Thymus (tissue), 11 donors: ENCODE measurements at regions not wholly inside any gene's neighbourhood (a gene's known extent, or its start where the extent isn't known, plus 50 kb on each side); places are given as distances from the start of the nearest gene placed in this dataset.

ENCODE experiments used
- DNase-seq, 9 donors: peaks; one replicate each; pipeline ENCODE4 v3.0.0-alpha.2; 2013; ENCODE audit warnings: low spot score in 9 of 9, low read depth in 6 of 9, missing footprints in 1 of 9
- H3K27ac ChIP-seq, 2 donors: one replicate each; pipeline ENCODE4 v1.5.1; 2013; ENCODE audit warnings: control low read depth in 1 of 2, low read depth in 1 of 2, low read length in 1 of 2, mild to moderate bottlenecking in 1 of 2, moderate library complexity in 1 of 2
- H3K27me3 ChIP-seq, 2 donors: one replicate each; pipeline ENCODE4 v1.5.1; 2013; ENCODE audit warnings: low read length in 1 of 2; ENCODE audit not compliant: control insufficient read depth in 2 of 2, insufficient read depth in 1 of 2
- H3K36me3 ChIP-seq, 2 donors: one replicate each; pipeline ENCODE4 v1.5.1; 2013; ENCODE audit warnings: low read length in 1 of 2, mild to moderate bottlenecking in 1 of 2, moderate library complexity in 1 of 2; ENCODE audit not compliant: control insufficient read depth in 2 of 2, insufficient read depth in 2 of 2
- H3K4me1 ChIP-seq, 2 donors: one replicate each; pipeline ENCODE4 v1.5.1; 2013; ENCODE audit warnings: low read length in 2 of 2; ENCODE audit not compliant: control insufficient read depth in 2 of 2, insufficient read depth in 2 of 2
- H3K4me3 ChIP-seq, 2 donors: one replicate each; pipeline ENCODE4 v1.5.1; 2013; ENCODE audit warnings: low read length in 2 of 2, control low read depth in 1 of 2, mild to moderate bottlenecking in 1 of 2
- H3K9me3 ChIP-seq, 2 donors: one replicate each; pipeline ENCODE4 v1.5.1; 2013; ENCODE audit warnings: low read length in 1 of 2, mild to moderate bottlenecking in 1 of 2; ENCODE audit not compliant: control insufficient read depth in 2 of 2, insufficient read depth in 1 of 2
- WGBS: extraction: QIAGEN DNeasy Blood & Tissue Kit; methylation state at CpG from one replicate; pipeline ENCODE4 v1.1.7; 2013; 5-methylcytosine and 5-hydroxymethylcytosine counted together
- donor health status: healthy.

- Histone ChIP-seq H3K27me3 (no peaks in the 10 kb centered on the region), H3K9me3 (no peaks in the 10 kb centered on the region)
These were observed 147.0 kb upstream of the NTM start for GRCh38 chr11:131223198-131223991.

GRCh38 chr11:131228378-131228777 lies 142.0 kb upstream of the NTM start:
- H3K9me3 ChIP-seq, result no peaks in the 10 kb centered on the region
- 34% methylated on average over 2 of the region's 2 CpGs for WGBS
- no peak for DNase-seq
- no peak overlapping the region for H3K4me3 ChIP-seq
- no peaks in the 10 kb centered on the region for H3K27me3 ChIP-seq
- no peaks in the 10 kb centered on the region for H3K36me3 ChIP-seq
- no peak overlapping the region for H3K27ac ChIP-seq
- no peaks in the 10 kb centered on the region for H3K4me1 ChIP-seq

More at GRCh38 chr11:131223198-131223991, 147.0 kb upstream of the NTM start:
- no peak overlapping the region for H3K4me3 ChIP-seq
- H3K36me3 ChIP-seq, result no peaks in the 10 kb centered on the region
- no peak overlapping the region for H3K27ac ChIP-seq
- no peaks in the 10 kb centered on the region for H3K4me1 ChIP-seq
- DNase-seq, result no peak

- Histone ChIP-seq H3K4me3 (no peak overlapping the region), H3K9me3 (no peaks in the 10 kb centered on the region), H3K4me1 (no peaks in the 10 kb centered on the region), H3K27ac (no peak overlapping the region), H3K36me3 (no peaks in the 10 kb centered on the region), H3K27me3 (no peaks in the 10 kb centered on the region)
- DNase-seq, result no peak
- WGBS, result 89% methylated on average over 2 of the region's 2 CpGs
These were observed 141.2 kb upstream of the NTM start for GRCh38 chr11:131229221-131229620.

- no peak overlapping the region for H3K4me3 ChIP-seq
- no peaks in the 10 kb centered on the region for H3K36me3 ChIP-seq
- 82% methylated on average over 6 of the region's 6 CpGs for WGBS
- H3K27ac ChIP-seq, result no peak overlapping the region
- no peaks in the 10 kb centered on the region for H3K9me3 ChIP-seq
- DNase-seq, result no peak
- no peaks in the 10 kb centered on the region for H3K4me1 ChIP-seq
- peaks cover 0 to 2% of the 10 kb centered on the region in 2 donors for H3K27me3 ChIP-seq
These were observed 139.0 kb upstream of the NTM start for GRCh38 chr11:131231317-131231940.

- WGBS, result 91% methylated on average over 4 of the region's 4 CpGs
- Histone ChIP-seq H3K9me3 (no peaks in the 10 kb centered on the region), H3K36me3 (no peaks in the 10 kb centered on the region)
These were observed 138.2 kb upstream of the NTM start for GRCh38 chr11:131232261-131232660.

DNA sequence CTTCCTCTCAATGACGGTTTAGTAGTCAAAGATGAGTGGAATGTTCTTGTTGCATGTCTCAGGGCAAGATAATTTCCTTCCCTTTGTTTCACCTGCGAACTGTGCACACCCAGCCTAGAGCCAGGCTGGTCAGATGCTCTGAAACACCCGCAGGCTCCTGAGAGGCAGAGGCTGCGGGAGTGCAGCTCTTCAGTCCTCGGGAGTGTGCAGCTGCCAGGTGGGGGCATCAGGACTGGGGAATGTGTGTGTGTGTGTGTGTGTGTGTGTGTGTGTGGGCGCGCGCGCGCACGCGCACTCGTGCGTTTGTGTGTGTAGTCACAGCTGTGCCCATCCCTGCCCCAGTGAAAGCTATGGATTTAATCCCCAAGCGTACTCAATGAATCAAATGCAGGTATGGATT lies 136.2 kb upstream of the NTM start:
- DNase-seq, result no peak
- H3K4me3 ChIP-seq, result no peak overlapping the region
- no peak overlapping the region for H3K27ac ChIP-seq
- no peaks in the 10 kb centered on the region for H3K4me1 ChIP-seq
- no peaks in the 10 kb centered on the region for H3K9me3 ChIP-seq
- peaks cover 0 to 2% of the 10 kb centered on the region in 2 donors for H3K27me3 ChIP-seq
- 90% methylated on average over 15 of the region's 15 CpGs for WGBS
- H3K36me3 ChIP-seq, result no peaks in the 10 kb centered on the region

More at GRCh38 chr11:131232261-131232660, 138.2 kb upstream of the NTM start:
- Histone ChIP-seq H3K4me1 (no peaks in the 10 kb centered on the region), H3K27me3 (peaks cover 0 to 2% of the 10 kb centered on the region in 2 donors), H3K27ac (no peak overlapping the region), H3K4me3 (no peak overlapping the region)
- no peak for DNase-seq

DNA sequence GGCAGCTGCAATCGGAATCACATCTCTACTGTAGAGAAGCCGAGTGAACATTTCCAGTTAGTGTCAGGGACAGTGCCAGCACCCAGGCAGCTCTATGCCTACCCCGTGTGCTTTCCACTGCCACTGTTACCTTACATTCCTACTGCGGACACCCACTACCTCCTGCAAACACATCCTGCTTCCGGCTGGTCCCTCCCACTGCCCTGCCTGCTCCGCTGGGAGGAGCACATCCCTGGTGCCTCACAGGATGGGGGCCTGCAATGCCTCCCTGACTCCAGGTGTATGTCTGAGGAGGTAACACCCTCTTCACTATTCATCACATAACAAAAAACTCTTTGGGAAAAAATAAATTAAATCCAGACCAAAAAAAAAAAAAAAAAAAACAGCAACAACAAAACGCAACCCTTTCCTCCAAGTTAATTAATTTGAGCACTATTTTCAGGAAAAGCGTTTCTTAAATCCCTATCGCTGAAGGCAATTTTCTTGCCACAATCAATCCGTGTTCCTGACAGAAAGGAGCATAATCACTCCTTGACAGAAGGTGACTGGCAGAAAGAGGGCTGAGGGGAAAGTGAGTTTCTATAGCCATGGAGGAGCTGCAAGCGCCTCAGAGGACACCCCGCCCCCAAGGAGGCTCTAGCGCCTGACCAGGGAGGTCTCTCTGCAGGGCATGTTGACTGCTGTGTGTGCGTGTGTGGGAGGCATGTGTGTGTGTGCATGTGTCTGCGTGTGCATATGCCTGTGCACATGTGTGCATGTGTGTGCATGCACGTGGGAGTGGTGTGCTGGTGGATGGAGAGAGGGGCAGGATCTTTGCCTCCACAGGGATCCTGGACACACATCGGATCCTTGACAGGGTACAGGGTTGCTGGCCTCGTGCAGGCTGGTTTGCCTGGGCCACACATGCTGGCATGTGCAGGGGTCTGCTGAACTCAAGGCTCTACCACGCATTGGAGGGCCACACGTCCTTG lies 134.8 kb upstream of the NTM start:
- no peaks in the 10 kb centered on the region for H3K9me3 ChIP-seq
- no peaks in the 10 kb centered on the region for H3K36me3 ChIP-seq
- H3K4me3 ChIP-seq, result no peak overlapping the region
- no peaks in the 10 kb centered on the region for H3K4me1 ChIP-seq
- H3K27me3 ChIP-seq, result peaks cover 0 to 2% of the 10 kb centered on the region in 2 donors
- DNase-seq, result no peak
- WGBS, result 80% methylated on average over 20 of the region's 20 CpGs
- no peak overlapping the region for H3K27ac ChIP-seq

DNA sequence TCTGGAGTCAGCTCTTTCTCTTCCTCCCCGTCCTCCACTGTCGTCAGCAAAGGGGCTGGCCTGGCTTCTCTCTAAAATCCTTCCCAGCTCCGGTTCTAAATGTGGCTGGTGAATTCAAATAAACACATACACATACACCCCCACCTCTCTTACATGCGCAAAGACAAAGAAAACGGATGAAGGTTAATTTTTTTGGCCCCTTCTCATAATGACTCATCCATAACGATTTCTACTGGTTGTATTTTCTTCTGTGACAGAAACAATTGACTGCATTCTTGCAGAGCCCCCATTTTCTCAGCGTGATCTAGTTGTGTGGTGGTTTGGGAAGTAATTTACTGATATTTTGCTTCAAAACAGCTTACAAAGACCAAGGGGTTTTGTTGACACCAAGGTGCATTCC lies 130.0 kb upstream of the NTM start:
- Histone ChIP-seq H3K27me3 (peaks cover 0 to 2% of the 10 kb centered on the region in 2 donors), H3K4me3 (no peak overlapping the region), H3K4me1 (no peaks in the 10 kb centered on the region), H3K36me3 (no peaks in the 10 kb centered on the region), H3K9me3 (no peaks in the 10 kb centered on the region), H3K27ac (no peak overlapping the region)
- WGBS, result 88% methylated on average over 7 of the region's 7 CpGs
- no peak for DNase-seq
